ENCODE measurements at regions not wholly inside any gene's neighbourhood (a gene's known extent, or its start where the extent isn't known, plus 50 kb on each side); places are given as distances from the start of the nearest gene placed in this dataset.

- intact Hi-C loops (cut with DNase I), result no loop called here
- no peaks in the 10 kb centered on the region for H3K9me3 ChIP-seq (ENCODE audit: control insufficient read depth in 2 of 3, insufficient read depth in 1 of 3, low read length in 3 of 3)
- H3K27ac ChIP-seq (ENCODE audit: low read depth in 2 of 2, low read length in 2 of 2), result no peak overlapping the region
- no peak overlapping the region for H3K9ac ChIP-seq (ENCODE audit: low read length in 3 of 3)
- no peaks in the 10 kb centered on the region for H3K36me3 ChIP-seq (ENCODE audit: control insufficient read depth in 2 of 3, insufficient read depth in 3 of 3, low read length in 3 of 3)
- no peak overlapping the region for H3K4me3 ChIP-seq (ENCODE audit: low read length in 3 of 3)
- H3K4me1 ChIP-seq (ENCODE audit: control insufficient read depth in 2 of 3, insufficient read depth in 2 of 3, low read depth in 1 of 3, low read length in 3 of 3), result no peaks in the 10 kb centered on the region
- no peak for FAIRE-seq
- no peaks in the 10 kb centered on the region for H3K27me3 ChIP-seq (ENCODE audit: control insufficient read depth, insufficient read depth, low read length)
- DNase-seq, result no peak
- TF ChIP-seq CTCF (IDR thresholded peaks at IDR 0.05; ENCODE audit: borderline replicate concordance, extremely low read depth, insufficient read depth), result no peak
These were observed 315.0 kb upstream of the SYT4 start for GRCh38 chr18:43592269-43592668.

- DNase-seq (peak in 2 of 5 donors; percentile 36 to 54), FAIRE-seq (peak; percentile 55)
- H3K27me3 ChIP-seq (ENCODE audit: control insufficient read depth, insufficient read depth, low read length), result no peaks in the 10 kb centered on the region
- no peaks in the 10 kb centered on the region for H3K36me3 ChIP-seq (ENCODE audit: control insufficient read depth in 2 of 3, insufficient read depth in 3 of 3, low read length in 3 of 3)
- H3K4me3 ChIP-seq (ENCODE audit: low read length in 3 of 3), result no peak overlapping the region
- no peaks in the 10 kb centered on the region for H3K9me3 ChIP-seq (ENCODE audit: control insufficient read depth in 2 of 3, insufficient read depth in 1 of 3, low read length in 3 of 3)
- H3K9ac ChIP-seq (ENCODE audit: low read length in 3 of 3), result no peak overlapping the region
- TF ChIP-seq CTCF (IDR thresholded peaks at IDR 0.05; ENCODE audit: borderline replicate concordance, extremely low read depth, insufficient read depth), result peak; percentile 28
- no peaks in the 10 kb centered on the region for H3K4me1 ChIP-seq (ENCODE audit: control insufficient read depth in 2 of 3, insufficient read depth in 2 of 3, low read depth in 1 of 3, low read length in 3 of 3)
- no peak overlapping the region for H3K27ac ChIP-seq (ENCODE audit: low read depth in 2 of 2, low read length in 2 of 2)
- intact Hi-C loops (cut with DNase I), result no loop called here
These were observed 318.9 kb upstream of the SYT4 start for GRCh38 chr18:43596105-43596712.

GRCh38 chr18:43601432-43601831 is 324.1 kb upstream of the SYT4 start:
- DNase-seq (no peak), FAIRE-seq (no peak)
- Histone ChIP-seq H3K36me3 (ENCODE audit: control insufficient read depth in 2 of 3, insufficient read depth in 3 of 3, low read length in 3 of 3) (no peaks in the 10 kb centered on the region), H3K9me3 (ENCODE audit: control insufficient read depth in 2 of 3, insufficient read depth in 1 of 3, low read length in 3 of 3) (peaks cover 0 to 9% (median 0%) of the 10 kb centered on the region in 3 donors), H3K9ac (ENCODE audit: low read length in 3 of 3) (no peak overlapping the region), H3K4me1 (ENCODE audit: control insufficient read depth in 2 of 3, insufficient read depth in 2 of 3, low read depth in 1 of 3, low read length in 3 of 3) (no peaks in the 10 kb centered on the region), H3K27ac (ENCODE audit: low read depth in 2 of 2, low read length in 2 of 2) (no peak overlapping the region), H3K4me3 (ENCODE audit: low read length in 3 of 3) (no peak overlapping the region), H3K27me3 (ENCODE audit: control insufficient read depth, insufficient read depth, low read length) (no peaks in the 10 kb centered on the region)
- intact Hi-C loops (cut with DNase I), result no loop called here
- TF ChIP-seq CTCF (IDR thresholded peaks at IDR 0.05; ENCODE audit: borderline replicate concordance, extremely low read depth, insufficient read depth), result no peak

GRCh38 chr18:43605224-43605623 is 327.9 kb upstream of the SYT4 start:
- intact Hi-C loops (cut with DNase I), result no loop called here
- FAIRE-seq (no peak), DNase-seq (no peak)
- Histone ChIP-seq H3K36me3 (ENCODE audit: control insufficient read depth in 2 of 3, insufficient read depth in 3 of 3, low read length in 3 of 3) (no peaks in the 10 kb centered on the region), H3K4me1 (ENCODE audit: control insufficient read depth in 2 of 3, insufficient read depth in 2 of 3, low read depth in 1 of 3, low read length in 3 of 3) (no peaks in the 10 kb centered on the region), H3K9me3 (ENCODE audit: control insufficient read depth in 2 of 3, insufficient read depth in 1 of 3, low read length in 3 of 3) (peaks cover 0 to 9% (median 0%) of the 10 kb centered on the region in 3 donors), H3K27me3 (ENCODE audit: control insufficient read depth, insufficient read depth, low read length) (no peaks in the 10 kb centered on the region), H3K9ac (ENCODE audit: low read length in 3 of 3) (no peak overlapping the region), H3K27ac (ENCODE audit: low read depth in 2 of 2, low read length in 2 of 2) (no peak overlapping the region), H3K4me3 (ENCODE audit: low read length in 3 of 3) (no peak overlapping the region)
- TF ChIP-seq CTCF (IDR thresholded peaks at IDR 0.05; ENCODE audit: borderline replicate concordance, extremely low read depth, insufficient read depth), result no peak

Data from kidney (tissue), 13 donors.